AG10803 (cell line): ENCODE measurements at regions not wholly inside any gene's neighbourhood (a gene's known extent, or its start where the extent isn't known, plus 50 kb on each side); places are given as distances from the start of the nearest gene placed in this dataset.
"Not testable (repeated sequence)": the region's sequence is repeated elsewhere in the genome, so short reads cannot be mapped to it uniquely, and the experiment has no call there.

Source experiments
- DNase-seq: peaks from one replicate; pipeline ENCODE4 v3.0.0; 2010; ENCODE audit warnings: low read depth
- H3K4me3 ChIP-seq: 2 replicates; pipeline ENCODE4 v1.5.1; 2011; ENCODE audit warnings: mild to moderate bottlenecking, low read length, control low read depth
- TF ChIP-seq, protein P1 (sequence below): conservative IDR thresholded peaks from 2 replicates; pipeline ENCODE4 v1.5.1; 2011; ENCODE audit warnings: mild to moderate bottlenecking, low read length, control low read depth, inconsistent platforms

DNA sequence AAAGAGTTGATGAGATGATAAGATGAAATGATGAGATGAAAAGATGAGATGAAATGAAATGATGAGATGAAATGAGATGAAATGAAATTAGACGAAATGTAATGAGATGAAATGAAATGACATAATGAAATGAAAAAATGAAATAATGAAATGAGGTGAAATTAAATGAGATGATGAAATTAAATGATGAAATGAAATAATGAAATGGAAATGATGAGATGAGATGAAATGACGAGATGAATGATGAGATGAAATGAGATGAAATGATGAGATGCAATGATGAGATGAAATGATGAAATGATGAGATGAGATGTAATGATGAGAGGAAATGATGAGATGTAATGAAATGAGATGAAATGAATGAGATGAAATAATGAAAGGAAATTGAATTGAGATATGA lies 339.3 kb upstream of the PLGLB1 start:
- DNase-seq, H3K4me3 ChIP-seq: not testable (repeated sequence)

DNA sequence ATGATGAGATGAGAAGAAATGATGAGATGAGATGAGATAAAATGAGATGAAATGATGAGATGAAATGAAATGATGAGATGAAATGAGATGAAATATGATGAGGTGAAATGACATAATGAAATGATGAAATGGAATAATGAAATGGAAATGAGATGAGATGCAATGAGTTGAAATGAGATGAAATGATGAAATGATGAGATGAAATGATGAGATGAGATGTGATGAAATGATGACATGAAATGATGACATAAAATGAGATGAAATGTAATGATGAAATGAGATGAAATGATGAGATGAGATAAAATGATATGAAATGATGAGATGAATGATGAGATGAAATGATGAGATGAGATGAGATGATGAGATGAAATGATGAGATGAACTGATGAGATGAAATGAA lies 340.2 kb upstream of the PLGLB1 start:
- DNase-seq, H3K4me3 ChIP-seq: not testable (repeated sequence)

DNA sequence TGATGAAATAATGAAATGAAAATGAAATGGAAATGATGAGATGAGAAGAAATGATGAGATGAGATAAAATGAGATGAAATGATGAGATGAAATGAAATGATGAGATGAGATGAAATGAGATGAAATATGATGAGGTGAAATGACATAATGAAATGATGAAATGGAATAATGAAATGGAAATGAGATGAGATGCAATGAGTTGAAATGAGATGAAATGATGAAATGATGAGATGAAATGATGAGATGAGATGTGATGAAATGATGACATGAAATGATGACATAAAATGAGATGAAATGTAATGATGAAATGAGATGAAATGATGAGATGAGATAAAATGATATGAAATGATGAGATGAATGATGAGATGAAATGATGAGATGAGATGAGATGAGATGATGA lies 342.7 kb upstream of the PLGLB1 start:
- not testable (repeated sequence) for DNase-seq

DNA sequence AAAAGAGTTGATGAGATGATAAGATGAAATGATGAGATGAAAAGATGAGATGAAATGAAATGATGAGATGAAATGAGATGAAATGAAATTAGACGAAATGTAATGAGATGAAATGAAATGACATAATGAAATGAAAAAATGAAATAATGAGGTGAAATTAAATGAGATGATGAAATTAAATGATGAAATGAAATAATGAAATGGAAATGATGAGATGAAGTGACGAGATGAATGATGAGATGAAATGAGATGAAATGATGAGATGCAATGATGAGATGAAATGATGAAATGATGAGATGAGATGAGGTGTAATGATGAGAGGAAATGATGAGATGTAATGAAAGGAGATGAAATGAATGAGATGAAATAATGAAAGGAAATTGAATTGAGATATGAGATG lies 343.4 kb upstream of the PLGLB1 start:
- DNase-seq, H3K4me3 ChIP-seq: not testable (repeated sequence)

More for the DNA sequence above, 342.7 kb upstream of the PLGLB1 start:
- not testable (repeated sequence) for H3K4me3 ChIP-seq

DNA sequence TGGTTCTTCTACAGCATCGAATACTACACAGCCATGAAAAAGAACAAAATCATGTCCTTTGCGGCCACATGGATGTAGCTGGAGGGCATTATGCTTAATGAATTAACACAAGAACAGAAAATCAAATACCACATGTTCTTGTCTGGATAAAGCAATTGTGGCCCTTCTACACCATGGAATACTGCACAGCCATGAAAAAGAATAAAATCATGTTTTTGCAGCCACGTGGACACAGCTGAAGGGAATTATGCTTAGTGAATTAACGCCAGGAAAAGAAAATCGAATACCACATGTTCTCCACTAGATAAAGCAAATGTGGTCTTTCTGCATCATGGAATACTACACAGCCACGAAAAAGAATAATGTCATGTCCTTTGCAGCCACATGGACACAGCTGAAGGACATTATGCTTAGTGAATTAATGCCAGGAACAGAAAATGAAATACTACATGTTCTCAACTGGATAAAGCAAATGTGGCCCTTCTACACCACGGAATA lies 361.8 kb upstream of the PLGLB2 start:
- H3K4me3 ChIP-seq, DNase-seq: not testable (repeated sequence)

DNA sequence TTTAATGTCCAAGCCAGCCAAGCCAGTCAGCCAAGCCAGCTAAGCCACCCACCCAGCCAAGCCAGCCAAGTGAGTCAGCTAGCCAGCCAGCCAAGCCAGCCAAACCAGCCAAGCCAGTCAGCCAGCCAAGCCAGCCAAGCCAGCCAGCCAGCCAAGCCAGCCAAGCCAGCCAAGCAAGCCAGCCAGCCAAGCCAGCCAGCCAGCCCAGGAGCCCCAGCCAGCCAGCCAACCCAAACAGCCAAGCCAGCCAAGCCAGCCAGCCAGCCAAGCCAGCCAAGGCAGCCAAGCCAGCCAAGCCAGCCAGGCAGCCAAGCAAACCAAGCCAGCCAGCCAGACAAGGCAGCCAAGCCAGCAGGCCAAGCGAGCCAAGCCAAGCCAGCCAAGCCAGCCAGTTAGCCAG lies 352.1 kb upstream of the PLGLB2 start:
- DNase-seq, H3K4me3 ChIP-seq: not testable (repeated sequence)

DNA sequence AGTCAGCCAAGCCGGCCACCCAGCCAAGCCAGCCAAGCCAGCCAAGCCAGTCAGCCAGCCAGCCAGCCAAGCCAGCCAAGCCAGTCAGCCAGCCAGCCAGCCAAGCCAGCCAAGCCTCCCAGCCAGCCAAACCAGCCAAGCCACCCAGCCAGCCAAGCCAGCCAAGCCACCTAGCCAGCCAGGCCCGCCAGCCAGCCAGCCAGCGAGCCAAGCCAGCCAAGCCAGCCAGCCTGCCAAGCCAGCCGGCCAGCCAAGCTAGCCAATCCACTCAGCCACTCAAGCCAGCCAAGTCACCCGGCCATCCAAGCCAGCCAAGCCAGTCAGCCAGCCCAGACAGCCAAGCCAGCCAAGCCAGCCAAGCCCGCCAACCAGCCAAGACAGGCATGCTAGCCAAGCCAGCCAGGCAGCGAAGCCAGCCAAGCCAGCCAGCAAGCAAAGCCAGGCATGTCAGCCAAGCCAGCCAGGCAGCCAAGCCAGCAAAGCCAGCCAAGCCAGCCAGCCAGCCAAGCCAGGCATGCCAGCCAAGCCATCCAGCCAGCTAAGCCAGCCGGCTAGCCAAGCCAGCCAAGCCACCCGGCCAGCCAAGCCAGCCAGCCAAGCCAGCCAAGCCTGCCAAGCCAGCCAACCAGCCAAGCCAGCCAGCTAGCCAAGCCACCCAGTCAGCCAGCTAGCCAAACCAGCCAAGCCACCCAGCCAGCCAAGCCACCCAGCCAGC lies 351.2 kb upstream of the PLGLB2 start:
- H3K4me3 ChIP-seq, DNase-seq: not testable (repeated sequence)

DNA sequence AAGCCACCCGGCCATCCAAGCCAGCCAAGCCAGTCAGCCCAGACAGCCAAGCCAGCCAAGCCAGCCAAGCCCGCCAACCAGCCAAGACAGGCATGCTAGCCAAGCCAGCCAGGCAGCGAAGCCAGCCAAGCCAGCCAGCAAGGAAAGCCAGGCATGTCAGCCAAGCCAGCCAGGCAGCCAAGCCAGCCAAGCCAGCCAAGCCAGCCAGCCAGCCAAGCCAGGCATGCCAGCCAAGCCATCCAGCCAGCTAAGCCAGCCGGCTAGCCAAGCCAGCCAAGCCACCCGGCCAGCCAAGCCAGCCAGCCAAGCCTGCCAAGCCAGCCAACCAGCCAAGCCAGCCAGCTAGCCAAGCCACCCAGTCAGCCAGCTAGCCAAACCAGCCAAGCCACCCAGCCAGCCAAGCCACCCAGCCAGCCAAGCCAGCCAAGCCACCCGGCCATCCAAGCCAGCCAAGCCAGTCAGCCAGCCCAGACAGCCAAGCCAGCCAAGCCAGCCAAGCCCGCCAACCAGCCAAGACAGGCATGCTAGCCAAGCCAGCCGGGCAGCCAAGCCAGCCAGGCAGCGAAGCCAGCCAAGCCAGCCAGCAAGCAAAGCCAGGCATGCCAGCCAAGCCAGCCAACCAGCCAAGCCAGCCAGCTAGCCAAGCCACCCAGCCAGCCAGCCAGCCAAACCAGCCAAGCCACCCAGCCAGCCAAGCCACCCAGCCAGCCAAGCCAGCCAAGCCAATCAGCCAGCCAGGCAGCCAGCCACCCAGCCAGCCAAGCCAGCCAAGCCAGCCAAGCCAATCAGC lies 350.4 kb upstream of the PLGLB2 start:
- not testable (repeated sequence) for DNase-seq, H3K4me3 ChIP-seq

DNA sequence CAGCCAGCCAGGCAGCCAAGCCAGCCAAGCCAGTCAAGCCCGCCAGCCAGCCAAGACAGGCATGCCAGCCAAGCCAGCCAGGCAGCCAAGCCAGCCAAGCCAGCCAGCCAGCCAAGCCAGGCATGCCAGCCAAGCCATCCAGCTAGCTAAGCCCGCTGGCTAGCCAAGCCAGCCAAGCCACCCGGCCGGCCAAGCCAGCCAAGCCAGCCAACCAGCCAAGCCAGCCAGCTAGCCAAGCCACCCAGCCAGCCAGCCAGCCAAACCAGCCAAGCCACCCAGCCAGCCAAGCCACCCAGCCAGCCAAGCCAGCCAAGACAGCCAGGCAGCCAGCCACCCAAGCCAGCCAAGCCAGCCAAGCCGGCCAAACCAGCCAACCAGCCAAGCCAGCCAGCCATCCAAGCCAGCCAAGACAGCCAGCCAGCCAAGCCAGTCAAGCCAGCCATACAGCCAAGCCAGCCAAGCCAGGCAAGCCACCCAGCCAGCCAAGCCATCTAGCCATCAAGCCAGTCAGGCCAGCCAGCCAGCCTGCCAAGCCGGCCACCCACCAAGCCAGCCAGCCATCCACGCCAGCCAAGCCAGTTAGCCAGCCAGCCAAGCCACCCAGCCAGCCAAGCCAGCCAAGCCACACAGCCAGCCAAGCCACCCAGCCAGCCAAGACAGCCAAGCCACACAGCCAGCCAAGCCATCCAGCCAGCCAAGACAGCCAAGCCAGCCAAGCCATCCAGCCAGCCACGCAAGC lies 349.2 kb upstream of the PLGLB2 start:
- DNase-seq, H3K4me3 ChIP-seq: not testable (repeated sequence)

DNA sequence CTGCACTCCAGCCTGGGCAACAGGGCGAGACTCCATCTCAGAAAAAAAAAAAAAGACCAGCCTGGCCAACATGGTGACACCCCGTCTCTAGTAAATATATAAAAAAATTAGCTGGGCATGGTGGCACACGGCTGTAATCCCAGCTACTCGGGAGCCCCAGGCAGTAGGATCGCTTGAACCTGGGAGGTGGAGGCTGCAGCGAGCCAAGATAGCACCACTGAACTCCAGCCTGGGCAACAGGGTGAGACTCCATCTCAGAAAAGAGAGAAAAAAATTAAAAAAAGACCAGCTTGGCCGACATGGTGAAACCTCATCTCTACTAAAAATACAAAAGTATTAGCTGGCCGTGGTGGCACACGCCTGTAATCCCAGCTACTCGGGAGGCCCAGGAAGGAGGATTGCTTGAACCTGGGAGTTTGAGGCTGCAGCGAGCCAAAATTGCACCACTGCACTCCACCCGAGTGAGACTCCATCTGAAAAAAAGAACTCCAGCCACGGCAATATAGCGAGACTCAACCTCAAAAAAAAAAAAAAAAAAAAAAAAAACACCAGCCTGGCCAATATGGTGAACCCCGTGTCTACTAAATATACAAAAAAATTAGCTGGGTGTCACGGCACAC lies 346.1 kb upstream of the PLGLB2 start:
- no peak for DNase-seq
- TF ChIP-seq, protein P1, sequence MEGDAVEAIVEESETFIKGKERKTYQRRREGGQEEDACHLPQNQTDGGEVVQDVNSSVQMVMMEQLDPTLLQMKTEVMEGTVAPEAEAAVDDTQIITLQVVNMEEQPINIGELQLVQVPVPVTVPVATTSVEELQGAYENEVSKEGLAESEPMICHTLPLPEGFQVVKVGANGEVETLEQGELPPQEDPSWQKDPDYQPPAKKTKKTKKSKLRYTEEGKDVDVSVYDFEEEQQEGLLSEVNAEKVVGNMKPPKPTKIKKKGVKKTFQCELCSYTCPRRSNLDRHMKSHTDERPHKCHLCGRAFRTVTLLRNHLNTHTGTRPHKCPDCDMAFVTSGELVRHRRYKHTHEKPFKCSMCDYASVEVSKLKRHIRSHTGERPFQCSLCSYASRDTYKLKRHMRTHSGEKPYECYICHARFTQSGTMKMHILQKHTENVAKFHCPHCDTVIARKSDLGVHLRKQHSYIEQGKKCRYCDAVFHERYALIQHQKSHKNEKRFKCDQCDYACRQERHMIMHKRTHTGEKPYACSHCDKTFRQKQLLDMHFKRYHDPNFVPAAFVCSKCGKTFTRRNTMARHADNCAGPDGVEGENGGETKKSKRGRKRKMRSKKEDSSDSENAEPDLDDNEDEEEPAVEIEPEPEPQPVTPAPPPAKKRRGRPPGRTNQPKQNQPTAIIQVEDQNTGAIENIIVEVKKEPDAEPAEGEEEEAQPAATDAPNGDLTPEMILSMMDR, result no peak
- H3K4me3 ChIP-seq, result no peak overlapping the region

DNA sequence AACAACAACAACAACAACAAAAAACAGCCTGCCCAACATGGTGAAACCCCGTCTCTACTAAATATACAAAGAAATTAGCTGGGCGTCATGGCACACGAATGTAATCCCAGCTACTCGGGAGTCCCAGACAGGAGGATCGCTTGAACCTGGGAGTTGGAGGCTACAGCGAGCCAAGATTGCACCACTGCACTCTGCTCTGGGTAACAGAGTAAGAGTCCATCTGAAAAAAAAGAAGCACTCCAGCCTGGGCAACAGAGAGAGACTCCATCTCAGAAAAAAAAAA lies 344.1 kb upstream of the PLGLB2 start:
- TF ChIP-seq, protein P1, result no peak
- no peak for DNase-seq
- no peak overlapping the region for H3K4me3 ChIP-seq

DNA sequence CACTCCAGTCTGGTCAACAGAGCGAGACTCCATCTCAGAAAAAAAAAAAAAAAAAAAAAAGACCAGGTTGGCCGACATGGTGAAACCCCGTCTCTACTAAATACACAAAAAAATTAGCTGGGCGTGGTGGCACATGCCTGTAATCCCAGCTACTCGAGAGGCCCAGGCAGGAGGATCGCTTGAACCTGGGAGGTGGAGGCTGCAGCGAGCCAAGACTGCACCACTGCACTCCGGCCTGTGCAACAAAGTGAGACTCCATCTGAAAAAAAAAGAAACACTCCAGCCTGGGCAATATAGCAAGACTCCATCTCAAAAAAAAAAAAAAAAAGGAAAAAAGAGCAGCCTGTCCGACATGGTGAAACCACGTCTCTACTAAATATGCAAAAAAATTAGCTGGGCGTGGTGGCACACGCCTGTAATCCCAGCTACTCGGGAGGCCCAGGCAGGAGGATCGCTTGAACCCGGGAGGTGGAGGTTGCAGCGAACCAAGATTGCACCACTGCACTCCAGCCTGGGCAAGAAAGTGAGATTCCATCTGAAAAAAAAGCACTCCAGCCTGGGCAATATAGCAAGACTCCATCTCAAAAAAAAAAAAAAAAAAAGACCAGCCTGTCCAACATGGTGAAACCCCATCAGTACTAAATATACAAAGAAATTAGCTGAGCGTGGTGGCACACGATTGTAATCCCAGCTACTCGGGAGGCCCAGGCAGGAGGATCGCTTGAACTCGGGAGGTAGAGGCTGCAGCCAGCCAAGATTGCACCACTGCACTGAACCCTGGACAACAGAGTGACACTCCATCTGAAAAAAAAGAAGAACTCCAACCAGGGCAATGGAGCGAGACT lies 343.3 kb upstream of the PLGLB2 start:
- not testable (repeated sequence) for H3K4me3 ChIP-seq, DNase-seq

DNA sequence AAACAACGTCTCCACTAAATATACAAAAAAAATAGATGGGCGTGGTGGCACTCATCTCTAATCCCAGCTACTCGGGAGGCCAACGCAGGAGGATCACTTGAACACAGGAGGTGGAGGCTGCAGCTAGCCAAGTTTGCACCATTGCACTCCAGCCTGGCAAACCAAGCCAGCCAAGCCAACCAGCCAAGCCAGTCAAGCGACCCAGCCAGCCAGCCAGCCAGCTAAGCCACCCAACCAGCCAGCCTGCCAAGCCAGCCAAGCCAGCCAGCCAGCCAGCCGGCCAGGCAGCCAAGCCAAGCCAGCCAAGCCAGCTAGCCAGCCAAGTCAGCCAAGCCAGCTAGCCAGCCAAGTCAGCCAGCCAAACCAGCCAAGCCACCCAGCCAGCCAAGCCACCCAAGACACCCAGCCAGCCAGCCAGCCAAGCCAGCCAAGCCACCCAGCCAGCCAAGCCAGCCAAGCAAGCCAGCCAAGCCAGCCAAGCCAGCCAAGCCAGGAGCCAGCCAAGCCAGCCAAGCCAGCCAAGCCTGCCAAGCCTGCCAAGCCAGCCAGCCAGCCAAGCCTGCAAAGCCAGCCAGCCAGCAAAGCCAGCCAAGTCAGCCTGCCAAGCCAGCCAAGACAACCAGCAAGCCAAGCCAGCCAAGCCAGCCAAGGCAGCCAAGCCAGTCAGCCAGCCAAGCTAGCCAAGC lies 342.2 kb upstream of the PLGLB2 start:
- DNase-seq, result not testable (repeated sequence)

DNA sequence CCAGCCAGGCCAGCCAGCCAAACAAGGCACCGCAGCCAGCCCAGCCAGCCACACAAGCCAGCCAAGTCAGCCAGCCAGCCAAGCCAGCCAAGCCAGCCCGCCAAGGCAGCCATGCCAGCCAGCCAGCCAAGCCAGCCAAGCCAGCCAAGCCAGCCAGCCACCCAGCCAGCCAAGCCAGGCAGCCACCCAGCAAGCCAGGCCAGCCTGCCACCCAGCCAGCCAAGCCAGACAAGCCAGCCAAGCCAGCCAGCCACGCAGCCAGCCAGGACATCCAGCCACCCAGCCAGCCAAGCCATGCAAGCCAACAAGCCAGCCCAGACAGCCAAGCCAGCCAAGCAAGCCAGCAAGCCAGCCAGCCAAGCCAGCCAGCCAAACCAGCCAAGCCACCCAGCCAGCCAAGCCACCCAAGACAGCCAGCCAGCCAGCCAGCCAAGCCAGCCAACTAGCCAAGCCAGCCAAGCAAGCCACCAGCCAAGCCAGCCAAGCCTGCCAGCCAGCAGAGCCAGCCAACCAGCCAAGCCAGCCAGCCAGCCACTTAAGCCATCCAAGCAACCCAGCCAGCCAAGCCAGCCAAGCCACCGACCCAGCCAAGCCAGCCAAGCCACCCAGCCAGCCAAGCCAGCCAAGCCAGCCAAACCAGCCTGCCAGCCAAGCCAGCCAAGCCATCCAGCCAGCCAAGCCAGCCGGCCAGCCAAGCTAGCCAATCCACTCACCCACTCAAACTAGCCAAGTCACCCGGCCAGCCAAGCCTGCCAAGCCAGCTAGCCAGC lies 341.3 kb upstream of the PLGLB2 start:
- H3K4me3 ChIP-seq, DNase-seq: not testable (repeated sequence)

More for the DNA sequence above, 342.2 kb upstream of the PLGLB2 start:
- not testable (repeated sequence) for H3K4me3 ChIP-seq

DNA sequence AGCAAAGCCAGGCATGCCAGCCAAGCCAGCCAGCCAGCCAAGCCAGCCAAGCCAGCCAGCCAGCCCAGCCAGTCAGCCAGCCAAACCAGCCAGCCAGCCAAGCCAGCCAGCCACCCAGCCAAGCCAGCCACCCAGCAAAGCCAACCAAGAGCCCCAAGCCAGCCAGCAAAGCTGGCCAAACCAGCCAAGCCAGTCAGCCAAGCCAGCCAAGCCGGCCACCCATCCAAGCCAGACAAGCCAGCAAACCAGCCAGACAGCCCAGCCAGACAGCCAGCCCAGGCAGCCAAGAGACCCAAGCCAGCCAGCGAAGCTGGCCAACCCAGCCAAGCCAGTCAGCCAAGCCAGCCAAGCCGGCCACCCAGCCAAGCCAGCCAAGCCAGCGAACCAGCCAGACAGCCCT lies 338.3 kb upstream of the PLGLB2 start:
- H3K4me3 ChIP-seq, DNase-seq: not testable (repeated sequence)
